PC-9 (cell line): ENCODE measurements at regions not wholly inside any gene's neighbourhood (a gene's known extent, or its start where the extent isn't known, plus 50 kb on each side); places are given as distances from the start of the nearest gene placed in this dataset.

Experiments used
- EZH2 ChIP-seq: fragments of 200-600 bp; sonication (generic); IDR thresholded peaks from 2 replicates; pipeline ENCODE4 v1.8.0; 2017; ENCODE audit warnings: antibody characterized with exemption, low read depth
- TF ChIP-seq, protein P1 (sequence below): fragments of 200-600 bp; sonication (generic); conservative IDR thresholded peaks from 2 replicates; pipeline ENCODE4 v1.6.1; 2017; ENCODE audit warnings: mixed run types, antibody characterized with exemption, mild to moderate bottlenecking, moderate library complexity

DNA sequence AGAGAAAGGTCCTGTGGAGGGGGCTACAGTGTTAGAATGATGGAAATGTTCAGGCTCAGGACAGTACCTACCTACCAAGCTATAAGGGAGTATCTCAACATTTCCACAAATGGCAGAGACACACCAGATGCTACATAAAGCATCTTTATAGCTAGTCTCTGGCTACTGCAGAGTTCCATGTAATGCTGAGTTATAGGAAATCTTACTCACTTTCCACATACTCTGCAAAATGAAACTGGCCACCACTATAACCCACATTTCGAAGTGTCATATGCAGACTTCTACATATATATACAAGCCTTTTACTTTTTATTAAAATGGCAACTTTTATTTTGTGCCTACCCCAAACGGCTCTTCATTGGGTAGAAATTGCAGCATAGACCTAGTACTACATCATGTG is 85.5 kb downstream of the FAS start:
- TF ChIP-seq, protein P1, sequence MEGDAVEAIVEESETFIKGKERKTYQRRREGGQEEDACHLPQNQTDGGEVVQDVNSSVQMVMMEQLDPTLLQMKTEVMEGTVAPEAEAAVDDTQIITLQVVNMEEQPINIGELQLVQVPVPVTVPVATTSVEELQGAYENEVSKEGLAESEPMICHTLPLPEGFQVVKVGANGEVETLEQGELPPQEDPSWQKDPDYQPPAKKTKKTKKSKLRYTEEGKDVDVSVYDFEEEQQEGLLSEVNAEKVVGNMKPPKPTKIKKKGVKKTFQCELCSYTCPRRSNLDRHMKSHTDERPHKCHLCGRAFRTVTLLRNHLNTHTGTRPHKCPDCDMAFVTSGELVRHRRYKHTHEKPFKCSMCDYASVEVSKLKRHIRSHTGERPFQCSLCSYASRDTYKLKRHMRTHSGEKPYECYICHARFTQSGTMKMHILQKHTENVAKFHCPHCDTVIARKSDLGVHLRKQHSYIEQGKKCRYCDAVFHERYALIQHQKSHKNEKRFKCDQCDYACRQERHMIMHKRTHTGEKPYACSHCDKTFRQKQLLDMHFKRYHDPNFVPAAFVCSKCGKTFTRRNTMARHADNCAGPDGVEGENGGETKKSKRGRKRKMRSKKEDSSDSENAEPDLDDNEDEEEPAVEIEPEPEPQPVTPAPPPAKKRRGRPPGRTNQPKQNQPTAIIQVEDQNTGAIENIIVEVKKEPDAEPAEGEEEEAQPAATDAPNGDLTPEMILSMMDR: no peak
- no peak for TF ChIP-seq EZH2
